ENCODE measurements at regions not wholly inside any gene's neighbourhood (a gene's known extent, or its start where the extent isn't known, plus 50 kb on each side); places are given as distances from the start of the nearest gene placed in this dataset.

GRCh38 chr5:179431221-179431824 lies 86.1 kb upstream of the ADAMTS2 start:
- Histone ChIP-seq H3K9me3 (no peaks in the 10 kb centered on the region), H2AFZ (ENCODE audit: low read depth) (no peak overlapping the region), H3K27me3 (ENCODE audit: insufficient read depth) (no peaks in the 10 kb centered on the region), H3K4me2 (no peak overlapping the region), H3K27ac (ENCODE audit: low read depth in 2 of 2, low read length in 1 of 2) (no peak overlapping the region), H3K9me2 (no peaks in the 10 kb centered on the region), H3K79me2 (ENCODE audit: insufficient read depth) (no peaks in the 10 kb centered on the region), H3K4me3 (ENCODE audit: low read depth in 2 of 2, low read length in 1 of 2) (no peak overlapping the region), H3K9ac (no peak overlapping the region), H3F3A (replicated peaks; ENCODE audit: insufficient read depth) (no peaks in the 10 kb centered on the region), H3K4me1 (ENCODE audit: control insufficient read depth in 1 of 2, insufficient read depth in 2 of 2, low read depth in 1 of 2, low read length in 1 of 2) (peaks cover 0 to 19% of the 10 kb centered on the region in 2 experiments; a peak in 1 of 4 replicates), H4K20me1 (ENCODE audit: insufficient read depth) (no peaks in the 10 kb centered on the region), H3K36me3 (replicated peaks in 1 of 2; ENCODE audit: control insufficient read depth in 1 of 2, insufficient read depth in 2 of 2, low read length in 1 of 2) (no peaks in the 10 kb centered on the region)
- CTCF ChIA-PET, result interaction anchor here (0.6 to 1.1 kb wide), 2 partner anchors 13 to 17 kb away, joined by 3 read pairs; no protein-coding TSS in a partner anchor
- no peak for TF ChIP-seq FOXJ3 (CRISPR knock-in tag; IDR thresholded peaks at IDR 0.05)
- TF ChIP-seq CTCF (IDR thresholded peaks at IDR 0.05), result no peak
- no peak for TF ChIP-seq FOXM1 (IDR thresholded peaks at IDR 0.05; ENCODE audit: low read depth)
- no peak for TF ChIP-seq SMC3 (IDR thresholded peaks at IDR 0.05; ENCODE audit: low read depth, low read length)
- TF ChIP-seq RXRA (IDR thresholded peaks at IDR 0.05; ENCODE audit: borderline replicate concordance, low read depth), result no peak
- no peak for TF ChIP-seq RAD21 (IDR thresholded peaks at IDR 0.05; ENCODE audit: low read length)
- TF ChIP-seq MEF2A (IDR thresholded peaks at IDR 0.05; ENCODE audit: borderline replicate concordance, low read depth), result no peak
- TF ChIP-seq MAX (IDR thresholded peaks at IDR 0.05; ENCODE audit: low read depth), result no peak
- POLR2A ChIA-PET, result interaction anchor here (0.7 kb wide), 1 partner anchor 9 kb away, joined by 5 read pairs; no protein-coding TSS in a partner anchor
- 38% methylated on average over 6 of the region's 6 CpGs for WGBS (ENCODE audit: low lambda C conversion rate)
- DNase-seq, result no peak

GRCh38 chr5:179430193-179431175 lies 85.2 kb upstream of the ADAMTS2 start:
- H3K9me3 ChIP-seq, result no peaks in the 10 kb centered on the region
- H3K4me3 ChIP-seq (ENCODE audit: low read depth in 2 of 2, low read length in 1 of 2), result no peak overlapping the region
- WGBS (ENCODE audit: low lambda C conversion rate), result 44% methylated on average over 19 of the region's 22 CpGs
- H3K36me3 ChIP-seq (replicated peaks in 1 of 2; ENCODE audit: control insufficient read depth in 1 of 2, insufficient read depth in 2 of 2, low read length in 1 of 2), result no peaks in the 10 kb centered on the region
- no peak overlapping the region for H2AFZ ChIP-seq (ENCODE audit: low read depth)
- CTCF ChIA-PET, result interaction anchor here (1.1 kb wide), 1 partner anchor 16 kb away, joined by 3 read pairs; no protein-coding TSS in a partner anchor
- H3F3A ChIP-seq (replicated peaks; ENCODE audit: insufficient read depth), result no peaks in the 10 kb centered on the region
- TF ChIP-seq USF2 (IDR thresholded peaks at IDR 0.05; ENCODE audit: borderline replicate concordance, low read depth, low read length) (no peak), PBX3 (IDR thresholded peaks at IDR 0.05) (no peak), RAD21 (IDR thresholded peaks at IDR 0.05; ENCODE audit: low read length) (no peak), MAX (IDR thresholded peaks at IDR 0.05; ENCODE audit: low read depth) (no peak), MXI1 (IDR thresholded peaks at IDR 0.05; ENCODE audit: low read depth, low read length) (no peak), GATA2 (CRISPR knock-in tag; IDR thresholded peaks at IDR 0.05) (no peak), EZH2phosphoT487 (IDR thresholded peaks at IDR 0.05; ENCODE audit: borderline replicate concordance, low read depth) (no peak), YY1 (IDR thresholded peaks at IDR 0.05; ENCODE audit: low read depth) (no peak)
- no peaks in the 10 kb centered on the region for H3K27me3 ChIP-seq (ENCODE audit: insufficient read depth)
- DNase-seq, result no peak
- no peak overlapping the region for H3K4me2 ChIP-seq
- POLR2A ChIA-PET, result no interaction called here
- no peak overlapping the region for H3K9ac ChIP-seq
- H3K79me2 ChIP-seq (ENCODE audit: insufficient read depth), result no peaks in the 10 kb centered on the region
- H3K4me1 ChIP-seq (ENCODE audit: control insufficient read depth in 1 of 2, insufficient read depth in 2 of 2, low read depth in 1 of 2, low read length in 1 of 2), result peaks cover 0 to 11% of the 10 kb centered on the region in 2 experiments; a peak in 1 of 4 replicates
- H3K27ac ChIP-seq (ENCODE audit: low read depth in 2 of 2, low read length in 1 of 2), result no peak overlapping the region
- no peaks in the 10 kb centered on the region for H3K9me2 ChIP-seq
- no peaks in the 10 kb centered on the region for H4K20me1 ChIP-seq (ENCODE audit: insufficient read depth)

Data from SK-N-SH (cell line).